Hepatocyte (in vitro differentiated cells): ENCODE measurements at regions not wholly inside any gene's neighbourhood (a gene's known extent, or its start where the extent isn't known, plus 50 kb on each side); places are given as distances from the start of the nearest gene placed in this dataset.

Experiments used
- DNase-seq: peaks from one replicate; pipeline ENCODE4 v3.0.0-alpha.2; 2016; ENCODE audit warnings: low spot score
- H2AFZ ChIP-seq: fragments of 200-600 bp; sonication (generic); 2 replicates; pipeline ENCODE4 v1.6.0; 2016; ENCODE audit warnings: antibody characterized with exemption, mild to moderate bottlenecking
- H3K27ac ChIP-seq: fragments of 200-600 bp; sonication (generic); 2 replicates; pipeline ENCODE4 v1.5.1; 2016; ENCODE audit warnings: mild to moderate bottlenecking
- H3K27me3 ChIP-seq: fragments of 200-600 bp; sonication (generic); 2 replicates; pipeline ENCODE4 v1.6.1; 2016
- H3K36me3 ChIP-seq: fragments of 200-600 bp; sonication (generic); replicated peaks from 2 replicates; pipeline ENCODE4 v1.5.1; 2016; ENCODE audit warnings: low read depth; ENCODE audit not compliant: insufficient read depth
- H3K4me1 ChIP-seq: fragments of 200-600 bp; sonication (generic); 2 replicates; pipeline ENCODE4 v1.5.1; 2016; ENCODE audit warnings: mild to moderate bottlenecking, moderate library complexity; ENCODE audit not compliant: insufficient read depth
- H3K4me2 ChIP-seq: fragments of 200-600 bp; sonication (generic); 2 replicates; pipeline ENCODE4 v1.6.0; 2016
- H3K4me3 ChIP-seq: fragments of 200-600 bp; sonication (generic); 2 replicates; pipeline ENCODE4 v1.5.1; 2016; ENCODE audit warnings: mild to moderate bottlenecking
- H3K79me2 ChIP-seq: fragments of 200-600 bp; sonication (generic); 2 replicates; pipeline ENCODE4 v1.6.0; 2017; ENCODE audit warnings: mild to moderate bottlenecking
- H3K9me2 ChIP-seq: fragments of 200-600 bp; sonication (generic); replicated peaks from 2 replicates; pipeline ENCODE4 v1.6.0; 2017; ENCODE audit warnings: mild to moderate bottlenecking; ENCODE audit not compliant: insufficient read depth
- H3K9me3 ChIP-seq: fragments of 200-600 bp; sonication (generic); 2 replicates; pipeline ENCODE4 v1.5.1; 2016; ENCODE audit warnings: low read depth, mild to moderate bottlenecking
- H4K20me1 ChIP-seq: fragments of 200-600 bp; sonication (generic); 2 replicates; pipeline ENCODE4 v1.6.0; 2016; ENCODE audit warnings: mild to moderate bottlenecking; ENCODE audit not compliant: insufficient read depth, poor library complexity, severe bottlenecking
- EZH2 ChIP-seq: fragments of 200-600 bp; sonication (generic); IDR thresholded peaks from 2 replicates; pipeline ENCODE4 v1.6.1; 2016; ENCODE audit warnings: antibody characterized with exemption, mild to moderate bottlenecking, borderline replicate concordance
- EZH2phosphoT487 ChIP-seq: fragments of 200-600 bp; sonication (generic); IDR thresholded peaks from one replicate; pipeline ENCODE4 v1.6.1; 2018; ENCODE audit warnings: antibody characterized with exemption, mild to moderate bottlenecking, low read depth, moderate library complexity; ENCODE audit not compliant: unreplicated experiment, severe bottlenecking
- WGBS: methylation state at CpG from one replicate; pipeline ENCODE4 v1.1.6; 2016; ENCODE audit warnings: low lambda C conversion rate; ENCODE audit errors: missing lambda C conversion rate; 5-methylcytosine and 5-hydroxymethylcytosine counted together
- TF ChIP-seq, protein P1 (sequence below): fragments of 200-600 bp; sonication (generic); IDR thresholded peaks from 2 replicates; pipeline ENCODE4 v1.5.1; 2016; ENCODE audit warnings: antibody characterized with exemption, mild to moderate bottlenecking; ENCODE audit not compliant: poor library complexity

DNA sequence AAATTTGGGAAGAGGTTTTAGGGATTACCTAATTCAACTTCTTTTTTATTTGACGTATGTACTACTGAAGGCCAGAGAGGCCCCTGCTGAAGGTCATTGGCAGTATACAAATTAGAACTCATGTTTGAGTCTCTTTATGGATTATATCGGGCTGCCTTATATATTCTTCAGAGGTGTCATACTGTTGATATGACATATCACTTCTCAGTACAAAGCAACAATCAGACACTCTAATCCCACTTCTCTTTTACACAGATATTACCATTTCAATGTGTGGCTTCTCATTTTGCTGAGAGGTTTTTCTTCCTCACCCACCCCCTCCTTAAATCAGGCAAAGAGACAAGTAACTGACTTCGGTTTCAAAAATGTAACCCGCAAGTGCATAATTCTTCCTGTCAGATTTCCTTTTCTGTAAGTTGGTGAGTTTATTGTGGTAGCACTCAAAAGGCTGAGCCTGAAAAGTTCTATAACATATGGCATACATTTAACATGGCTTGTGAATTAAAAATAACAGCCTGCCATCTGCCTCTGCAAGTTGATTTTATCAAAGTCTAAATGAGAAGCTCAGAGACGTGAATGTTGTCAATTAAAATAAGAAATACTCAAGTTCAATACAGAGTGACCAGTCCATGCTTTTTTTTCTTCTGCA is 163.6 kb upstream of the RORB start:
- Histone ChIP-seq H3K4me2 (no peak overlapping the region), H3K36me3 (no peaks in the 10 kb centered on the region), H2AFZ (no peak overlapping the region), H3K9me3 (no peaks in the 10 kb centered on the region), H3K79me2 (no peaks in the 10 kb centered on the region), H3K4me3 (no peak overlapping the region), H3K9me2 (no peaks in the 10 kb centered on the region), H3K4me1 (no peaks in the 10 kb centered on the region), H3K27me3 (no peaks in the 10 kb centered on the region), H4K20me1 (no peaks in the 10 kb centered on the region), H3K27ac (no peak overlapping the region)
- 70% methylated on average over 5 of the region's 5 CpGs for WGBS
- TF ChIP-seq EZH2phosphoT487 (no peak), EZH2 (no peak)
- TF ChIP-seq, protein P1, sequence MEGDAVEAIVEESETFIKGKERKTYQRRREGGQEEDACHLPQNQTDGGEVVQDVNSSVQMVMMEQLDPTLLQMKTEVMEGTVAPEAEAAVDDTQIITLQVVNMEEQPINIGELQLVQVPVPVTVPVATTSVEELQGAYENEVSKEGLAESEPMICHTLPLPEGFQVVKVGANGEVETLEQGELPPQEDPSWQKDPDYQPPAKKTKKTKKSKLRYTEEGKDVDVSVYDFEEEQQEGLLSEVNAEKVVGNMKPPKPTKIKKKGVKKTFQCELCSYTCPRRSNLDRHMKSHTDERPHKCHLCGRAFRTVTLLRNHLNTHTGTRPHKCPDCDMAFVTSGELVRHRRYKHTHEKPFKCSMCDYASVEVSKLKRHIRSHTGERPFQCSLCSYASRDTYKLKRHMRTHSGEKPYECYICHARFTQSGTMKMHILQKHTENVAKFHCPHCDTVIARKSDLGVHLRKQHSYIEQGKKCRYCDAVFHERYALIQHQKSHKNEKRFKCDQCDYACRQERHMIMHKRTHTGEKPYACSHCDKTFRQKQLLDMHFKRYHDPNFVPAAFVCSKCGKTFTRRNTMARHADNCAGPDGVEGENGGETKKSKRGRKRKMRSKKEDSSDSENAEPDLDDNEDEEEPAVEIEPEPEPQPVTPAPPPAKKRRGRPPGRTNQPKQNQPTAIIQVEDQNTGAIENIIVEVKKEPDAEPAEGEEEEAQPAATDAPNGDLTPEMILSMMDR: no peak
- no peak for DNase-seq

GRCh38 chr9:74334271-74334670 is 162.9 kb upstream of the RORB start:
- no peak overlapping the region for H3K4me3 ChIP-seq
- H4K20me1 ChIP-seq: no peaks in the 10 kb centered on the region
- no peaks in the 10 kb centered on the region for H3K4me1 ChIP-seq
- H2AFZ ChIP-seq: no peak overlapping the region
- no peaks in the 10 kb centered on the region for H3K9me3 ChIP-seq
- no peak overlapping the region for H3K27ac ChIP-seq
- TF ChIP-seq EZH2phosphoT487 (no peak), EZH2 (no peak)
- no peak overlapping the region for H3K4me2 ChIP-seq
- H3K27me3 ChIP-seq: no peaks in the 10 kb centered on the region
- no peaks in the 10 kb centered on the region for H3K79me2 ChIP-seq
- no peaks in the 10 kb centered on the region for H3K36me3 ChIP-seq
- WGBS: 68% methylated on average over 2 of the region's 2 CpGs
- H3K9me2 ChIP-seq: no peaks in the 10 kb centered on the region
- DNase-seq: no peak

- Histone ChIP-seq H3K79me2 (no peaks in the 10 kb centered on the region), H3K27me3 (no peaks in the 10 kb centered on the region), H3K4me3 (no peak overlapping the region), H3K4me2 (no peak overlapping the region), H2AFZ (no peak overlapping the region), H3K4me1 (no peaks in the 10 kb centered on the region), H3K27ac (no peak overlapping the region), H3K9me2 (no peaks in the 10 kb centered on the region), H4K20me1 (no peaks in the 10 kb centered on the region), H3K9me3 (no peaks in the 10 kb centered on the region), H3K36me3 (no peaks in the 10 kb centered on the region)
- DNase-seq: no peak
- no peak for TF ChIP-seq EZH2phosphoT487
- TF ChIP-seq EZH2: no peak
- TF ChIP-seq, protein P1: no peak
- whole genome bisulfite sequencing: 44% methylated on average over 1 of the region's 1 CpG
Observed at GRCh38 chr9:74336161-74336560, 161.0 kb upstream of the RORB start.

- no peak for DNase-seq
- Histone ChIP-seq H3K79me2 (no peaks in the 10 kb centered on the region), H3K27ac (no peak overlapping the region), H3K4me2 (no peak overlapping the region), H3K4me3 (no peak overlapping the region), H3K27me3 (no peaks in the 10 kb centered on the region), H3K4me1 (no peaks in the 10 kb centered on the region), H3K9me3 (no peaks in the 10 kb centered on the region), H3K9me2 (no peaks in the 10 kb centered on the region), H4K20me1 (no peaks in the 10 kb centered on the region), H3K36me3 (no peaks in the 10 kb centered on the region), H2AFZ (no peak overlapping the region)
- TF ChIP-seq EZH2: no peak
- TF ChIP-seq EZH2phosphoT487: no peak
- TF ChIP-seq, protein P1: no peak
- WGBS: 78% methylated on average over 3 of the region's 3 CpGs
Observed at GRCh38 chr9:74348777-74349176, 148.4 kb upstream of the RORB start.
